GM12878 (cell line): ENCODE measurements at regions not wholly inside any gene's neighbourhood (a gene's known extent, or its start where the extent isn't known, plus 50 kb on each side); places are given as distances from the start of the nearest gene placed in this dataset.

Experiments used
- ATAC-seq: fragments of 200-7000 bp; cut with Tn5 transposase; 3 replicates; pipeline ENCODE4 v1.9.1; 2020; ENCODE audit warnings: mild to moderate bottlenecking, moderate library complexity
- BruUV-seq: library from RNA; stranded (reverse); fragments of 400-500 nt; replicated peaks from 2 replicates; lab custom pipeline; 2021; lab: Mats Ljungman, UMichigan
- CTCF ChIA-PET: fragments of 300-600 bp; sonication (Branson Sonifier 250); formaldehyde crosslinking; extraction: SDS; loops from one replicate; lab custom pipeline; 2021; ENCODE audit warnings: inconsistent platforms; lab: Yijun Ruan, JAX
- POLR2A ChIA-PET: fragments of 350-600 bp; formaldehyde crosslinking; extraction: SDS; loops from one replicate; lab custom pipeline; 2021; ENCODE audit warnings: inconsistent platforms; lab: Charles Lee
- RAD21 ChIA-PET: fragments of 300-600 bp; sonication (Branson Sonifier 250); formaldehyde crosslinking; loops from one replicate; lab custom pipeline; 2023; ENCODE audit warnings: antibody characterized with exemption; ENCODE audit not compliant: unreplicated experiment; lab: Charles Lee
- SMC1A ChIA-PET: fragments of 300-600 bp; sonication (Branson Sonifier 250); formaldehyde crosslinking; loops from one replicate; lab custom pipeline; 2023; ENCODE audit not compliant: unreplicated experiment, uncharacterized antibody; lab: Charles Lee
- DNase-seq: peaks from one replicate; pipeline ENCODE4 v3.0.0-alpha.2; 2011; ENCODE audit warnings: low read depth, low spot score
- FAIRE-seq: peaks from 3 replicates; lab custom pipeline; 2011; peaks lifted over from hg19 to GRCh38; lab: Jason Lieb, UNC
- H2AFZ ChIP-seq: 2 replicates; pipeline ENCODE4 v1.6.0; 2011; ENCODE audit warnings: low read depth, low read length, control low read depth; ENCODE audit not compliant: control insufficient read depth
- H3K27ac ChIP-seq: 2 replicates; pipeline ENCODE4 v1.5.1; 2011; ENCODE audit warnings: control low read depth; ENCODE audit not compliant: control insufficient read depth, insufficient read depth
- H3K27me3 ChIP-seq, 2 experiments: replicated peaks in 1 of 2; 2 replicates each; pipeline versions ENCODE4 v1.6.0 to v1.6.1; 2011; ENCODE audit warnings: low read length in 1 of 2; ENCODE audit not compliant: control insufficient read depth in 2 of 2, insufficient read depth in 2 of 2
- H3K36me3 ChIP-seq, 2 experiments: 2 replicates each; pipeline ENCODE4 v1.5.1; 2011; ENCODE audit warnings: low read length in 1 of 2; ENCODE audit not compliant: control insufficient read depth in 2 of 2, insufficient read depth in 2 of 2
- H3K4me1 ChIP-seq: 2 replicates; pipeline ENCODE4 v1.6.1; 2011; ENCODE audit warnings: mild to moderate bottlenecking, low read length, moderate library complexity, mixed read lengths; ENCODE audit not compliant: control insufficient read depth, insufficient read depth
- H3K4me2 ChIP-seq: 2 replicates; pipeline ENCODE4 v1.6.0; 2011; ENCODE audit warnings: control low read depth; ENCODE audit not compliant: control insufficient read depth, insufficient read depth
- H3K4me3 ChIP-seq: fragments of 200-600 bp; sonication (generic); 2 replicates; pipeline ENCODE4 v1.5.1; 2016
- H3K79me2 ChIP-seq: 2 replicates; pipeline ENCODE4 v1.6.0; 2011; ENCODE audit warnings: low read length; ENCODE audit not compliant: control insufficient read depth, insufficient read depth
- H3K9ac ChIP-seq: 2 replicates; pipeline ENCODE4 v1.8.0; 2011; ENCODE audit warnings: low read length, control low read depth, mixed read lengths; ENCODE audit not compliant: control insufficient read depth, insufficient read depth
- H3K9me3 ChIP-seq: replicated peaks from 3 replicates; pipeline ENCODE4 v1.5.1; 2011; ENCODE audit warnings: mild to moderate bottlenecking, low read length; ENCODE audit not compliant: control insufficient read depth, insufficient read depth
- H4K20me1 ChIP-seq: 2 replicates; pipeline ENCODE4 v1.6.0; 2011; ENCODE audit not compliant: control insufficient read depth, insufficient read depth
- BRCA1 ChIP-seq: IDR thresholded peaks from 2 replicates; pipeline ENCODE4 v1.6.1; 2011; ENCODE audit warnings: low read depth, low read length, improper control_type of control experiment
- CREM ChIP-seq: IDR thresholded peaks from 2 replicates; pipeline ENCODE4 v1.6.1; 2014; ENCODE audit warnings: antibody characterized with exemption, low read depth
- MEF2A ChIP-seq: IDR thresholded peaks from 2 replicates; pipeline ENCODE4 v1.6.1; 2011; ENCODE audit warnings: low read depth, mild to moderate bottlenecking, low read length, moderate library complexity; ENCODE audit not compliant: insufficient read depth
- MXI1 ChIP-seq: fragments of 150-350 bp; IDR thresholded peaks from 2 replicates; pipeline ENCODE4 v1.6.1; 2011; ENCODE audit warnings: low read depth, mild to moderate bottlenecking, inconsistent platforms, low read length, improper control_type of control experiment
- NFYA ChIP-seq: IDR thresholded peaks from 2 replicates; pipeline ENCODE4 v1.6.1; 2011; ENCODE audit warnings: low read depth, mild to moderate bottlenecking, low read length, improper control_type of control experiment, borderline replicate concordance
- SMAD5 ChIP-seq: IDR thresholded peaks from 2 replicates; pipeline ENCODE4 v1.6.1; 2016; ENCODE audit warnings: antibody characterized with exemption, low read depth
- SMC3 ChIP-seq: IDR thresholded peaks from 2 replicates; pipeline ENCODE4 v1.6.1; 2011; ENCODE audit warnings: low read length, improper control_type of control experiment, borderline replicate concordance
- SREBF2 ChIP-seq: IDR thresholded peaks from 2 replicates; pipeline ENCODE4 v1.6.1; 2012; ENCODE audit warnings: mild to moderate bottlenecking, low read length
- ZBED1 ChIP-seq: IDR thresholded peaks from 2 replicates; pipeline ENCODE4 v1.6.1; 2016; ENCODE audit warnings: borderline replicate concordance
- WGBS: methylation state at CpG from one replicate; pipeline ENCODE4 v1.1.6; 2016; ENCODE audit warnings: low lambda C conversion rate; ENCODE audit not compliant: insufficient replicate concordance, insufficient coverage; ENCODE audit errors: missing lambda C conversion rate; 5-methylcytosine and 5-hydroxymethylcytosine counted together
- in situ Hi-C: fragments of 300-500 bp; cut with MboI; formaldehyde crosslinking; loops from 9 replicates; pipeline ENCODE4 v1.14.3; 2018; ENCODE audit warnings: mixed read lengths
- intact Hi-C: fragments of 100-400 bp; cut with micrococcal nuclease; formaldehyde crosslinking; loops from one replicate; pipeline ENCODE4 v1.14.2; 2022; ENCODE audit not compliant: unreplicated experiment
- TF ChIP-seq, protein P1 (sequence below): fragments of 450-650 bp; formaldehyde crosslinking; IDR thresholded peaks from 2 replicates; pipeline ENCODE4 v1.4.0; 2022; ENCODE audit warnings: mild to moderate bottlenecking, moderate library complexity
- TF ChIP-seq, protein P2 (sequence below): fragments of 450-650 bp; IDR thresholded peaks from 2 replicates; pipeline ENCODE4 v1.6.1; 2017; ENCODE audit warnings: mild to moderate bottlenecking, low read depth, inconsistent platforms; ENCODE audit not compliant: poor library complexity, severe bottlenecking
- TF ChIP-seq, protein P3 (sequence below): fragments of 450-650 bp; IDR thresholded peaks from 2 replicates; pipeline ENCODE4 v1.6.1; 2017; ENCODE audit warnings: borderline replicate concordance
- TF ChIP-seq, protein P4 (sequence below): fragments of 450-650 bp; IDR thresholded peaks from 2 replicates; pipeline ENCODE4 v1.6.1; 2018; ENCODE audit warnings: mild to moderate bottlenecking, low read depth, moderate library complexity; ENCODE audit not compliant: partially characterized antibody

DNA sequence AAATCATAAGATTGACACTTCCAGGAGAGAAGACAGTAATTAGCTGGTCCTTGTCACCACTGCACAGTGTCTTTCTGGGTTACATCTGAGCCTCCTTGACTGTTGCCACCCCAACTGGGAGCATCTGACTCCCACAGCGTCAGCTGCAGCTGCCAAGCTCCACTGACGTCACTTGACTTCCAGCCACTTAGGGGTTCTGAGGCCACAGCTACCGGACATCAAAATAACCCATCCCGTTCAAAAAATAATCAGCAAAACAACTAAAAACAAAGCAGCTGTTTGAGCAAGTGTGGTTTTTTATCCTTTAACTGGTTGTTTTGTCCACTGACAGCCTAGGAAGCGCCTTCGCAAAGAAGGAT is 206.5 kb upstream of the AGAP1 start (continued):
- TF ChIP-seq, protein P1, sequence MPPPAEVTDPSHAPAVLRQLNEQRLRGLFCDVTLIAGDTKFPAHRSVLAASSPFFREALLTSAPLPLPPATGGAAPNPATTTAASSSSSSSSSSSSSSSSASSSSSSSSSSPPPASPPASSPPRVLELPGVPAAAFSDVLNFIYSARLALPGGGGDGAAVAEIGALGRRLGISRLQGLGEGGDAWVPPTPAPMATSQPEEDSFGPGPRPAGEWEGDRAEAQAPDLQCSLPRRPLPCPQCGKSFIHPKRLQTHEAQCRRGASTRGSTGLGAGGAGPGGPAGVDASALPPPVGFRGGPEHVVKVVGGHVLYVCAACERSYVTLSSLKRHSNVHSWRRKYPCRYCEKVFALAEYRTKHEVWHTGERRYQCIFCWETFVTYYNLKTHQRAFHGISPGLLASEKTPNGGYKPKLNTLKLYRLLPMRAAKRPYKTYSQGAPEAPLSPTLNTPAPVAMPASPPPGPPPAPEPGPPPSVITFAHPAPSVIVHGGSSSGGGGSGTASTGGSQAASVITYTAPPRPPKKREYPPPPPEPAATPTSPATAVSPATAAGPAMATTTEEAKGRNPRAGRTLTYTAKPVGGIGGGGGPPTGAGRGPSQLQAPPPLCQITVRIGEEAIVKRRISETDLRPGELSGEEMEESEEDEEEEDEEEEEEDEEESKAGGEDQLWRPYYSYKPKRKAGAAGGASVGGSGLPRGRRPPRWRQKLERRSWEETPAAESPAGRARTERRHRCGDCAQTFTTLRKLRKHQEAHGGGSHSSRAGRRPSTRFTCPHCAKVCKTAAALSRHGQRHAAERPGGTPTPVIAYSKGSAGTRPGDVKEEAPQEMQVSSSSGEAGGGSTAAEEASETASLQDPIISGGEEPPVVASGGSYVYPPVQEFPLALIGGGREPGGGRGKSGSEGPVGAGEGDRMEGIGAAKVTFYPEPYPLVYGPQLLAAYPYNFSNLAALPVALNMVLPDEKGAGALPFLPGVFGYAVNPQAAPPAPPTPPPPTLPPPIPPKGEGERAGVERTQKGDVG, result no peak
- TF ChIP-seq SREBF2 (no peak), MXI1 (no peak)
- TF ChIP-seq, all 136 proteins: peak for 0

DNA sequence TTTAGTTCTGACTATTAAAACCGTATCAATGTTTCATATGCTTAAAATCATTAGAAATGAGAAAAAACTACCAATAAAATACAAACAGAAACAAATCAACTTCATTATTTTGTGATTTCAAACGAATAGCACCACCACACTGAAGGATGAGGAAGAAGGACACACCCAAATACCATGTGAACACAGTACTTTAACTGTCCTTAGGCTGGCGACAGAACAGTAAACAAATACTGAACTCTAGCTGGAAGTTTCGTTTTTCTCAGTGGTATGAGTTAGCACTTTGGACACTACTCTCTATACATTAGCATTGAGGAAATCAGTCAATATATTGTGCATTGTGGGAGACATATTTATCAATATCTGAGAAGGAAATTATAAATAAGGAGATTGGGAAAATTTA is 202.4 kb upstream of the AGAP1 start:
- Histone ChIP-seq H3K79me2 (no peaks in the 10 kb centered on the region), H3K27me3 (no peaks in the 10 kb centered on the region), H3K9ac (no peak overlapping the region), H3K27ac (no peak overlapping the region), H3K4me2 (no peak overlapping the region), H3K4me3 (no peak overlapping the region), H4K20me1 (no peaks in the 10 kb centered on the region), H3K36me3 (no peaks in the 10 kb centered on the region), H2AFZ (no peak overlapping the region), H3K9me3 (no peaks in the 10 kb centered on the region), H3K4me1 (no peaks in the 10 kb centered on the region)
- WGBS, result 16% methylated on average over 4 of the region's 4 CpGs
- intact Hi-C loops, result no loop called here
- CTCF ChIA-PET, result no interaction called here
- SMC1A ChIA-PET, result no interaction called here
- FAIRE-seq (no peak), ATAC-seq (no peak), DNase-seq (no peak)
- POLR2A ChIA-PET, result no interaction called here
- RAD21 ChIA-PET, result no interaction called here
- BruUV-seq, result no TSS peak
- in situ Hi-C loops, result no loop called here
- no peak for TF ChIP-seq NFYA
- TF ChIP-seq MEF2A, result no peak
- TF ChIP-seq SMAD5, result no peak
- TF ChIP-seq, protein P2, sequence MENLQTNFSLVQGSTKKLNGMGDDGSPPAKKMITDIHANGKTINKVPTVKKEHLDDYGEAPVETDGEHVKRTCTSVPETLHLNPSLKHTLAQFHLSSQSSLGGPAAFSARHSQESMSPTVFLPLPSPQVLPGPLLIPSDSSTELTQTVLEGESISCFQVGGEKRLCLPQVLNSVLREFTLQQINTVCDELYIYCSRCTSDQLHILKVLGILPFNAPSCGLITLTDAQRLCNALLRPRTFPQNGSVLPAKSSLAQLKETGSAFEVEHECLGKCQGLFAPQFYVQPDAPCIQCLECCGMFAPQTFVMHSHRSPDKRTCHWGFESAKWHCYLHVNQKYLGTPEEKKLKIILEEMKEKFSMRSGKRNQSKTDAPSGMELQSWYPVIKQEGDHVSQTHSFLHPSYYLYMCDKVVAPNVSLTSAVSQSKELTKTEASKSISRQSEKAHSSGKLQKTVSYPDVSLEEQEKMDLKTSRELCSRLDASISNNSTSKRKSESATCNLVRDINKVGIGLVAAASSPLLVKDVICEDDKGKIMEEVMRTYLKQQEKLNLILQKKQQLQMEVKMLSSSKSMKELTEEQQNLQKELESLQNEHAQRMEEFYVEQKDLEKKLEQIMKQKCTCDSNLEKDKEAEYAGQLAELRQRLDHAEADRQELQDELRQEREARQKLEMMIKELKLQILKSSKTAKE, result no peak
- TF ChIP-seq BRCA1, result no peak
- TF ChIP-seq, protein P3, sequence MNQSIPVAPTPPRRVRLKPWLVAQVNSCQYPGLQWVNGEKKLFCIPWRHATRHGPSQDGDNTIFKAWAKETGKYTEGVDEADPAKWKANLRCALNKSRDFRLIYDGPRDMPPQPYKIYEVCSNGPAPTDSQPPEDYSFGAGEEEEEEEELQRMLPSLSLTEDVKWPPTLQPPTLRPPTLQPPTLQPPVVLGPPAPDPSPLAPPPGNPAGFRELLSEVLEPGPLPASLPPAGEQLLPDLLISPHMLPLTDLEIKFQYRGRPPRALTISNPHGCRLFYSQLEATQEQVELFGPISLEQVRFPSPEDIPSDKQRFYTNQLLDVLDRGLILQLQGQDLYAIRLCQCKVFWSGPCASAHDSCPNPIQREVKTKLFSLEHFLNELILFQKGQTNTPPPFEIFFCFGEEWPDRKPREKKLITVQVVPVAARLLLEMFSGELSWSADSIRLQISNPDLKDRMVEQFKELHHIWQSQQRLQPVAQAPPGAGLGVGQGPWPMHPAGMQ, result no peak
- TF ChIP-seq ZBED1, result no peak
- no peak for TF ChIP-seq CREM
- TF ChIP-seq, protein P4, sequence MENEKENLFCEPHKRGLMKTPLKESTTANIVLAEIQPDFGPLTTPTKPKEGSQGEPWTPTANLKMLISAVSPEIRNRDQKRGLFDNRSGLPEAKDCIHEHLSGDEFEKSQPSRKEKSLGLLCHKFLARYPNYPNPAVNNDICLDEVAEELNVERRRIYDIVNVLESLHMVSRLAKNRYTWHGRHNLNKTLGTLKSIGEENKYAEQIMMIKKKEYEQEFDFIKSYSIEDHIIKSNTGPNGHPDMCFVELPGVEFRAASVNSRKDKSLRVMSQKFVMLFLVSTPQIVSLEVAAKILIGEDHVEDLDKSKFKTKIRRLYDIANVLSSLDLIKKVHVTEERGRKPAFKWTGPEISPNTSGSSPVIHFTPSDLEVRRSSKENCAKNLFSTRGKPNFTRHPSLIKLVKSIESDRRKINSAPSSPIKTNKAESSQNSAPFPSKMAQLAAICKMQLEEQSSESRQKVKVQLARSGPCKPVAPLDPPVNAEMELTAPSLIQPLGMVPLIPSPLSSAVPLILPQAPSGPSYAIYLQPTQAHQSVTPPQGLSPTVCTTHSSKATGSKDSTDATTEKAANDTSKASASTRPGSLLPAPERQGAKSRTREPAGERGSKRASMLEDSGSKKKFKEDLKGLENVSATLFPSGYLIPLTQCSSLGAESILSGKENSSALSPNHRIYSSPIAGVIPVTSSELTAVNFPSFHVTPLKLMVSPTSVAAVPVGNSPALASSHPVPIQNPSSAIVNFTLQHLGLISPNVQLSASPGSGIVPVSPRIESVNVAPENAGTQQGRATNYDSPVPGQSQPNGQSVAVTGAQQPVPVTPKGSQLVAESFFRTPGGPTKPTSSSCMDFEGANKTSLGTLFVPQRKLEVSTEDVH, result no peak
- TF ChIP-seq SMC3, result no peak
